ENCODE measurements at regions not wholly inside any gene's neighbourhood (a gene's known extent, or its start where the extent isn't known, plus 50 kb on each side); places are given as distances from the start of the nearest gene placed in this dataset.

- no peak overlapping the region for H3K4me3 ChIP-seq
Measured at GRCh38 chr5:74034733-74035132, 408.7 kb downstream of the ARHGEF28 start.

DNA sequence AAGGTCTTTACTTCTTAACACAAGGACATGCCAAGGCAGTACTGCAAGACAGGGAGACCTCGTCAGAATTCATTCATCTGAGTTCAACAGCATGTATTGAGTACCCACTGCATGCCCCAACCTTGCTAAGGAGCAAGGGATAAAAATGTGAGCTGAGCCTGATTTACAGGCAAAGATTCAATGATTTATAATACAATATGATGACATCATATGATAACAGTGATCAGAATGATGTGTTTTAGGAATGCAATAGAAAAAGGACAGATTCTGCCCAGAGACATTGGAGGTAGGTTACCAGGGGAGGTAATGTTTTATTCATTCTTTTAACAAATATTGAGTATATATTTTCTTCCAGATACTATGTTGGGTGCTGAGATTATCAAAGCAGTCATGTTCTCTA, 406.6 kb downstream of the ARHGEF28 start:
- no peak for TF ChIP-seq CTCF (IDR thresholded peaks at IDR 0.05)
- H3K4me3 ChIP-seq = no peak overlapping the region
- no peak for ATAC-seq (ENCODE audit: insufficient number of reproducible peaks, low FRiP score, low read depth)
- peaks cover 0 to 7% of the 10 kb centered on the region in 2 donors for H3K4me1 ChIP-seq (ENCODE audit: control insufficient read depth in 1 of 2, low read depth in 2 of 2)
- H3K9me3 ChIP-seq = no peaks in the 10 kb centered on the region
- H3K27me3 ChIP-seq (replicated peaks; ENCODE audit: insufficient read depth) = no peaks in the 10 kb centered on the region
- H3K36me3 ChIP-seq = no peaks in the 10 kb centered on the region
- no peak for DNase-seq (ENCODE audit: low spot score)
- no peak overlapping the region for H3K27ac ChIP-seq

More at GRCh38 chr5:74034733-74035132, 408.7 kb downstream of the ARHGEF28 start:
- no peak for ATAC-seq (ENCODE audit: insufficient number of reproducible peaks, low FRiP score, low read depth)
- H3K4me1 ChIP-seq (ENCODE audit: control insufficient read depth in 1 of 2, low read depth in 2 of 2) = peaks cover 0 to 7% of the 10 kb centered on the region in 2 donors
- no peaks in the 10 kb centered on the region for H3K27me3 ChIP-seq (replicated peaks; ENCODE audit: insufficient read depth)
- no peak for TF ChIP-seq CTCF (IDR thresholded peaks at IDR 0.05)
- no peak overlapping the region for H3K27ac ChIP-seq
- H3K9me3 ChIP-seq = no peaks in the 10 kb centered on the region
- H3K36me3 ChIP-seq = no peaks in the 10 kb centered on the region
- no peak for DNase-seq (ENCODE audit: low spot score)

DNA sequence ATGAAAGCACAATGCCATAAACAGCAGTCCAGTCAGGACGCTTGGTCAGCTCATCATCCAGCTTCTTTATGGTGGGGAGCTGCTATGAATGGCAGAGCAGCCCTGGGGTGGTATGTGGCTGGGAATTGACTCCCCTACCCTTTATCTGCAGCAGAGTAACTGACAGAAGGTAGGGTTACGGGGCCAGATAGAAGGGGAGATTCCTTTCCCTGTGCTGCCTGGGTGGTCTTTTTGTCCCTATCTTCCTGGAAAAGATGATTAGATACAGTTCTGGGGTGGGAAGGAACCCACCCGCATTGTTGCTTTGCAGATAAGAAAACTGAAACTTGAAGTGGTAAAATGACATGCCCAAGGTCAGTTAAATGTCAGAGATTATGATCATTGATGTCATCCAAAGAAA, 405.5 kb downstream of the ARHGEF28 start:
- ATAC-seq (ENCODE audit: insufficient number of reproducible peaks, low FRiP score, low read depth) = no peak
- no peak overlapping the region for H3K27ac ChIP-seq
- no peak for TF ChIP-seq CTCF (IDR thresholded peaks at IDR 0.05)
- H3K36me3 ChIP-seq = no peaks in the 10 kb centered on the region
- DNase-seq (ENCODE audit: low spot score) = no peak
- H3K4me3 ChIP-seq = no peak overlapping the region
- H3K9me3 ChIP-seq = no peaks in the 10 kb centered on the region
- H3K4me1 ChIP-seq (ENCODE audit: control insufficient read depth in 1 of 2, low read depth in 2 of 2) = peaks cover 0 to 7% of the 10 kb centered on the region in 2 donors
- H3K27me3 ChIP-seq (replicated peaks; ENCODE audit: insufficient read depth) = no peaks in the 10 kb centered on the region

DNA sequence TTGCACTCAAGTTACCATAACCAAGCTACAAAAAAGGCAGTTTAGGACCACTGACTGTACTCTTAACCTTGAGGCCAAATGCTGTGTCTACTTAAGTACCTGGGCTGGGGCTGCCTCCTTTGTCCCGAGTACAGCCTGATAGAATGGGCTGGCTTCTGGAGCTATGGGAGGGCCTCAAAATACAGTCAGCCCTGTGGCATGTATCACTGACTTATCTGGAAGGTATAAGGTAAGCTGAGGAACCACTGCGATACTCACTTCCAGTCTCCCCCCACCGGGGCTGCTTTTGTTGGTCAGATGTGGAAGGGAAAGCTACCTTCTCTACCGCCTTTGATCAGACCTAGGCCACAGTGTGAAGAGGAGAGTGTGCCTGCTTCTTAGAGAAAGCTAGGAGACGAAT, 404.8 kb downstream of the ARHGEF28 start:
- no peak for DNase-seq (ENCODE audit: low spot score)
- H3K27ac ChIP-seq = no peak overlapping the region
- no peak overlapping the region for H3K4me3 ChIP-seq
- TF ChIP-seq CTCF (IDR thresholded peaks at IDR 0.05) = no peak
- H3K27me3 ChIP-seq (replicated peaks; ENCODE audit: insufficient read depth) = no peaks in the 10 kb centered on the region
- ATAC-seq (ENCODE audit: insufficient number of reproducible peaks, low FRiP score, low read depth) = no peak
- peaks cover 0 to 7% of the 10 kb centered on the region in 2 donors for H3K4me1 ChIP-seq (ENCODE audit: control insufficient read depth in 1 of 2, low read depth in 2 of 2)
- H3K36me3 ChIP-seq = no peaks in the 10 kb centered on the region
- no peaks in the 10 kb centered on the region for H3K9me3 ChIP-seq

- DNase-seq (ENCODE audit: low spot score) = no peak
- no peak for TF ChIP-seq CTCF (IDR thresholded peaks at IDR 0.05)
- no peaks in the 10 kb centered on the region for H3K27me3 ChIP-seq (replicated peaks; ENCODE audit: insufficient read depth)
- no peak overlapping the region for H3K4me3 ChIP-seq
- no peak for ATAC-seq (ENCODE audit: insufficient number of reproducible peaks, low FRiP score, low read depth)
- H3K36me3 ChIP-seq = no peaks in the 10 kb centered on the region
- H3K4me1 ChIP-seq (ENCODE audit: control insufficient read depth in 1 of 2, low read depth in 2 of 2) = peaks cover 0 to 3% of the 10 kb centered on the region in 2 donors
- no peak overlapping the region for H3K27ac ChIP-seq
- no peaks in the 10 kb centered on the region for H3K9me3 ChIP-seq
Measured at GRCh38 chr5:74030371-74030770, 404.4 kb downstream of the ARHGEF28 start.

Measured in thoracic aorta (tissue), 2 donors.